HG03097 (cell line): ENCODE measurements at regions not wholly inside any gene's neighbourhood (a gene's known extent, or its start where the extent isn't known, plus 50 kb on each side); places are given as distances from the start of the nearest gene placed in this dataset.
A peak's percentile ranks its signal among the peaks of the same experiment; 100 is the strongest.
"Not testable (repeated sequence)": the region's sequence is repeated elsewhere in the genome, so short reads cannot be mapped to it uniquely, and the experiment has no call there.

Experiments
- ATAC-seq: cut with Tn5 transposase; IDR thresholded peaks from one replicate; pipeline ENCODE4 v1.9.1; 2021; ENCODE audit not compliant: unreplicated experiment, low FRiP score

DNA sequence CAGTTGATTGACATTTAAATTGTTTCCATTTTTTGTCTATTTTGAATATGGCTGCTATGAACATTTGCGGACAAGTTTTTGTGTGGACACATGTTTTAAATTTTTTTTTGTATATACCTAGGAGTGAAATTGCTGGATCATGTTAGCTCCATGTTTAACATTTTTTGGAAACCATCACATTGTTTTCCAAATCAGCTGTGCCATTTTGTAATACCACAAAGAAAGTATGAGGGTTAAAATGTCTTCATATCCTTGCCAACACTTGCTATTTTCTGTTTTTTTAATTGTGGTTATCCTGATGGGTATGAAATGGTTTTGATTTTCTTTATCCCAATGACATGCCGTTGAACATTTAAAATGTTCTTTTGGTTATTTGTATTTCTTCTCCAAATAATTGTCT lies 52.1 kb downstream of the CARTPT start:
- ATAC-seq: no peak

DNA sequence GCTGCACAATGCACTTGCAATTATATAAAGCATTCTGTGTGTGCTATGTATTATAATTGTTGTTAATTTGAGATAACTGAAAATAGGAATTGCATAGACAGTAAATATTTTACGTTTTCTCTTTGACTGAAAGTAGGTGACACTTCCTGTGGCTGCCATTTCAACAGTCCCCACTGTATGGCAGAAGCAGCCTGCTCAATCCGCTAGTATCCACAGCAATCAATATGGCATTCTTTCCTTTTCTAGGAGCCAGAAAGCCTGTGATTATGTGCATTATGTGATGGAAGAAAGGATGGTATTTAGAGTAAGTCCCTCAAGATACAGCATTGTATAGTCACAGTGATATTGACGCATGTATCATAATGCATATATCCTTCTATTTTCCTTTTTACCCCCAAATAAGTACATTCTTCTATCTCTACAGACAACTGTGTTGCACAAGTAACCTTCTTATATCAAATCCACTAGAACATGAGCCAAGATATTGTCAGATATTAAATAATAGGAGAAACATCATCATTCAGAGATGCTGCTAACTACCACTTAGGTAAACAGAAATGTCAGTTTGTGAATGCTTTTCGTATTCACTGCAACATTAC lies 59.7 kb downstream of the CARTPT start:
- no peak for ATAC-seq

DNA sequence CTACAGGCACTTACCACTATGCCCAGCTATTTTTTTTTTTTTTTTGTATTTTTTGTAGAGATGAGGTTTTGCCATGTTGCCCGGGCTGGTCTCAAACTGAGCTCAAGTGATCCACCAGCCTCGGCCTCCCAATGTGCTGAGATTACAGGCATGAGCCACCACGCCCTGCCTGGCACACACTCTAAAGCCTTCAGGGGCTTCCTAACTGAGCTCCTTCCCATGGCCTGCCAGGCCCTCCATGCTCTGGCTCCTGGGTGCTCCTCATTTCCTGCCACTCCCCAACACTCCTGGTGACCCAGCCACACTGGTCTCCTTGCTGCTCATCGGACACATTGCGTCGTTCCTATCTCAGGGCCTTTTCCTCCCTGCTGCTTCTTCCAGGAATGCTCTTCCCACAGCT lies 61.5 kb downstream of the CARTPT start:
- no peak for ATAC-seq

GRCh38 chr5:71782393-71782770 lies 63.3 kb downstream of the CARTPT start:
- peak; percentile 13 for ATAC-seq

- ATAC-seq: peak; percentile 84
Observed at GRCh38 chr5:71782771-71783770, 64.0 kb downstream of the CARTPT start.

DNA sequence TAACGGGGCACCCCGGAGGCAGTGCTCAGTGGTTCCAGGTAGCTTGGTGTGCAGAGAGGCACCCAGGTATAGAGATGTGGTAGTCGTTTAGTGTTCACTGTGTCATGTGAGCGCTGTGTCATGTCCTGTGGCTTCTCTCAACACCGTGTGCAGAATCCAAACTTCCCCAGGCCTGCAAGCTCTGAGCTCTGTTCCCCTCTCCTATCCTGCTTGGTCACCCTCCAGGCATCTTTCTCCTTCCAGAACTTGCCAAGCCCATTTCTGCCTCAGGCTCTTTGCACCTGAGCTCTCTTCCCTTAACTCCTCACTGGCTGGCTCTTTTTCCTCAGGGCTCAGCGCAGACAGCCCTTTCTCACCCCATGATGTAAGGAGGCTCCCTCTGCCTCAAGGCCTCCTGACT lies 64.8 kb downstream of the CARTPT start:
- ATAC-seq: no peak

DNA sequence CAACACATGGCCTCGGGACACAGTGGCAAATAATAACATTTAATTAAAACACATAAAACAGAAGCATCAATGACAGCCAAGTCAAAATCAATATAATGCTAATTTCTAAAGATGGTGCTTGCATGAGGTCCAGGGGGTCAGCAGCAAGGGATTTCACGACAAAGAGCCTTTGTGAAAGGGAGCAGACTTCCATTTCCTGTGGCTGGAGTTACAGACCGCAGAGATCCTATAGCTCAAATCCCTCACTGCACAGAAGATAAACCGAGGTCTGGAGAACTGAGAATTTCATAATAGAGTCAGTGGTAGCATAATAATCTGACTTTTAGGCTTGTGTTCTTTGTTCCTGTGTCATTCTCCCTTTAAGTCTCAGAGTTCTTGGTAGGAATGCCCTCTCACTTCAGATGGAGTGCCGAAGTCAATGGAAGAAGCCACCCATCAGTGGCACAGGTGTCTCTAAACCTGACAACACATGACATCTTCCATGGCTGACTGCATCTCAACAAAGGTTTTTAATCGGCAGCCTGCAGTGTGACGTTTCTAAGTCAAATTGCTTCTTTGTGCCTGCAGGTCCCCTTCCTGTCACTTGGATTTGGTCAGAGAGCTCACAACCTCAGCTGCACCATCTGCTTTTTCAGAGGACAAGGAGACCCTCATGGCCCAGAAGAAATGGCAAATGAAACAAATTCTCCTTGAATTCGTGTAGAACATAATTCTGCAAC lies 67.4 kb downstream of the CARTPT start:
- ATAC-seq: no peak

GRCh38 chr5:71788794-71789193 lies 69.7 kb downstream of the CARTPT start:
- no peak for ATAC-seq

DNA sequence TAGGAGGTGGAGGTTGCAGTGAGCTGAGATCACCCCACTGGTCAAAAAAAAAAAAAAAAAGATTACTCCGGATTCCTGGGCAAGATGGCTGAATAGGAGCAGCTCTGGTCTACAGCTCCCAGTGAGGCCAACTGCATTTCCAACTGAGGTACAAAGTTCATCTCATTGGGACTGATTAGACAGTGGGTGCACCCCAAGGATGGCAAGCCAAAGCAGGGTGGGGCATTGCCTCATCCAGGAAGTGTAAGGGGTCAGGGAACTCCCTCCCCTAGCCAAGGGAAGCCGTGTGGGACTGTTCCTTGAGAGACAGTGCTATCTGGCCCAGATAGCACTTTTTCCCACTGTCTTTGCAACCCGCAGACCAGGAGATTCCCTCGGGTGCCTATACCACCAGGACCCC lies 70.7 kb downstream of the CARTPT start:
- no peak for ATAC-seq

GRCh38 chr5:71790433-71790832 lies 71.4 kb downstream of the CARTPT start:
- no peak for ATAC-seq

DNA sequence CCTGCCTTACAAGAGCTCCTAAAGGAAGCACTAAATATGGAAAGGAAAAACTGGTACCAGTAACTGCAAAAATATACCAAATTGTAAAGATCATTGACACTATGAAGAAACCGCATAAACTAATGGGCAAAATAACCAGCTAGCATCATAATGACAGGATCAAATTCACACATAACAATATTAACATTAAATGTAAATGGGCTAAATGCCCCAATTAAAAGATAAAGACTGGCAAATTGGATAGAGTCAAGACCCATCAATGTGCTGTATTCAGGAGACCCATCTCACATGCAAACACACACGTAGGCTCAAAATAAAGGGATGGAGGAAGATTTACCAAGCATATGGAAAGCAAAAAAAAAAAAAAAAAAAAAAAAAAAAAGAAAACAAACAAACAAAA lies 73.0 kb downstream of the CARTPT start:
- ATAC-seq: not testable (repeated sequence)

- no peak for ATAC-seq
Observed at GRCh38 chr5:71794061-71794695, 75.1 kb downstream of the CARTPT start.

DNA sequence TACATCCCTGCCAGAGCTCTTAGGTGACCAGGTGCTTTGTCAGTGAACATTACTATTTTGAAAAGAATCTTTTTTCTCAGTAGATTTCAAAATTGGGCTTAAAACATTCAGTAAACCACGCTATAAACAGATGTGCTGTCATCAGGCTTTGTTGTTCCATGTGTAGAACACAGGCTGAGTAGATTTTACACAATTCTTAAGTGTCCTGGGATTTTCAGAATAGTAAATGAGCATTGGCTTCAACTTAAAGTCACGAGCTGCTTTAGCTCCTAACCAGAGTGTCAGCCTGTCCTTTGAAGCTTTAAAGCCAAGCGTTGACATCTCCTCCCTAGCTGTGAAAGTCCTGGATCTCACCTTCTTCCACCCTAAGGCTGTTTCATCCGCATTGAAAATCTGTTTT lies 83.6 kb downstream of the CARTPT start:
- no peak for ATAC-seq

DNA sequence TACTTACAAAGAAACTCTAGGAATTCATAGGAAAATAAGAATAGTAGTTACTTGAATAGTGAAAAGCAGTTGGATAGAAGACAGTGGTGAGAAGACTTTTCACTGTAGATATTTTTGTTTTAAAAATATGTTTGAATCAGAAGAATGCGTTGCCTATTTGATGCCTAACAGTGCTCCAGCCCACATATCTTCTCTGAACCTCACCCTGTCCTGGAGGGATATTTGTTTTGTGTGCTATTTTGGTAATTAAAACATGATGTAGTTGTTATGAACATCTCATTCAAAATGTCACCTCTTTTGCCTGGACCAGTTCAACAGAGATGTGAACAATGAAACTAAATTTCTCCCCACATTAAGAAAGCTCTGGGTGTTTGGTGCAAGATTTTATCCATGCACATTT lies 87.6 kb downstream of the CARTPT start:
- ATAC-seq: no peak

- ATAC-seq: no peak
Observed at GRCh38 chr5:71807909-71808308, 88.8 kb downstream of the CARTPT start.

GRCh38 chr5:71809446-71809845 lies 90.4 kb downstream of the CARTPT start:
- ATAC-seq: no peak

- no peak for ATAC-seq
Observed at GRCh38 chr5:71810023-71810422, 90.9 kb downstream of the CARTPT start.

- no peak for ATAC-seq
Observed at GRCh38 chr5:71810471-71811195, 91.6 kb downstream of the CARTPT start.

- ATAC-seq: no peak
Observed at GRCh38 chr5:71811779-71812178, 92.7 kb downstream of the CARTPT start.

GRCh38 chr5:71816307-71816706 lies 97.2 kb downstream of the CARTPT start:
- ATAC-seq: no peak
